ENCODE measurements at regions not wholly inside any gene's neighbourhood (a gene's known extent, or its start where the extent isn't known, plus 50 kb on each side); places are given as distances from the start of the nearest gene placed in this dataset.

GRCh38 chr9:118594428-118594827, 774.8 kb downstream of the BRINP1 start:
- TF ChIP-seq EZH2 (IDR thresholded peaks at IDR 0.05; ENCODE audit: borderline replicate concordance, low read length): no peak
- TF ChIP-seq CTCF (IDR thresholded peaks at IDR 0.05; ENCODE audit: low read length): no peak

GRCh38 chr9:118595719-118596305, 773.4 kb downstream of the BRINP1 start:
- no peaks in the 10 kb centered on the region for H3F3A ChIP-seq (ENCODE audit: insufficient read depth, low read length)
- peak; percentile 40; the same call in 1 of the 2 replicates for TF ChIP-seq CTCF (IDR thresholded peaks at IDR 0.05; ENCODE audit: low read length)
- TF ChIP-seq EZH2 (IDR thresholded peaks at IDR 0.05; ENCODE audit: borderline replicate concordance, low read length): no peak
- no peaks in the 10 kb centered on the region for H3K36me3 ChIP-seq (ENCODE audit: insufficient read depth, low read length)
- H3K27me3 ChIP-seq (ENCODE audit: insufficient read depth, low read length): no peaks in the 10 kb centered on the region
- H3K4me2 ChIP-seq (ENCODE audit: low read length): no peak overlapping the region
- no peaks in the 10 kb centered on the region for H3K9me2 ChIP-seq (ENCODE audit: low read depth, low read length)
- H4K20me1 ChIP-seq (ENCODE audit: insufficient read depth, low read length): no peaks in the 10 kb centered on the region
- no peak overlapping the region for H3K27ac ChIP-seq (ENCODE audit: low read depth, low read length, poor library complexity, severe bottlenecking)
- H3K4me1 ChIP-seq (ENCODE audit: insufficient read depth, low read length, severe bottlenecking): no peaks in the 10 kb centered on the region
- H3K9ac ChIP-seq (ENCODE audit: low read length): no peak overlapping the region
- H3K9me3 ChIP-seq (ENCODE audit: low read length): no peaks in the 10 kb centered on the region
- no peak overlapping the region for H3K4me3 ChIP-seq (ENCODE audit: low read depth, low read length, poor library complexity, severe bottlenecking)
- no peak overlapping the region for H2AFZ ChIP-seq (ENCODE audit: low read length)
- no peaks in the 10 kb centered on the region for H3K79me2 ChIP-seq (ENCODE audit: insufficient read depth, low read length)

More at GRCh38 chr9:118594428-118594827, 774.8 kb downstream of the BRINP1 start:
- no peaks in the 10 kb centered on the region for H3K4me1 ChIP-seq (ENCODE audit: insufficient read depth, low read length, severe bottlenecking)
- H3F3A ChIP-seq (ENCODE audit: insufficient read depth, low read length): no peaks in the 10 kb centered on the region
- no peak overlapping the region for H3K27ac ChIP-seq (ENCODE audit: low read depth, low read length, poor library complexity, severe bottlenecking)
- no peak overlapping the region for H3K4me2 ChIP-seq (ENCODE audit: low read length)
- no peaks in the 10 kb centered on the region for H3K36me3 ChIP-seq (ENCODE audit: insufficient read depth, low read length)
- H3K9me2 ChIP-seq (ENCODE audit: low read depth, low read length): no peaks in the 10 kb centered on the region
- H4K20me1 ChIP-seq (ENCODE audit: insufficient read depth, low read length): no peaks in the 10 kb centered on the region
- H3K9me3 ChIP-seq (ENCODE audit: low read length): no peaks in the 10 kb centered on the region
- H3K79me2 ChIP-seq (ENCODE audit: insufficient read depth, low read length): no peaks in the 10 kb centered on the region
- H2AFZ ChIP-seq (ENCODE audit: low read length): no peak overlapping the region
- H3K9ac ChIP-seq (ENCODE audit: low read length): no peak overlapping the region
- no peaks in the 10 kb centered on the region for H3K27me3 ChIP-seq (ENCODE audit: insufficient read depth, low read length)
- no peak overlapping the region for H3K4me3 ChIP-seq (ENCODE audit: low read depth, low read length, poor library complexity, severe bottlenecking)

GRCh38 chr9:118596374-118597015, 772.7 kb downstream of the BRINP1 start:
- no peak overlapping the region for H3K9ac ChIP-seq (ENCODE audit: low read length)

More at GRCh38 chr9:118596374-118597015, 772.7 kb downstream of the BRINP1 start:
- no peaks in the 10 kb centered on the region for H3K27me3 ChIP-seq (ENCODE audit: insufficient read depth, low read length)
- H2AFZ ChIP-seq (ENCODE audit: low read length): no peak overlapping the region
- no peak overlapping the region for H3K4me2 ChIP-seq (ENCODE audit: low read length)
- H3K36me3 ChIP-seq (ENCODE audit: insufficient read depth, low read length): no peaks in the 10 kb centered on the region
- no peak for TF ChIP-seq EZH2 (IDR thresholded peaks at IDR 0.05; ENCODE audit: borderline replicate concordance, low read length)
- TF ChIP-seq CTCF (IDR thresholded peaks at IDR 0.05; ENCODE audit: low read length): no peak
- H4K20me1 ChIP-seq (ENCODE audit: insufficient read depth, low read length): no peaks in the 10 kb centered on the region
- H3F3A ChIP-seq (ENCODE audit: insufficient read depth, low read length): no peaks in the 10 kb centered on the region
- no peak overlapping the region for H3K27ac ChIP-seq (ENCODE audit: low read depth, low read length, poor library complexity, severe bottlenecking)
- H3K9me2 ChIP-seq (ENCODE audit: low read depth, low read length): no peaks in the 10 kb centered on the region
- no peak overlapping the region for H3K4me3 ChIP-seq (ENCODE audit: low read depth, low read length, poor library complexity, severe bottlenecking)
- no peaks in the 10 kb centered on the region for H3K79me2 ChIP-seq (ENCODE audit: insufficient read depth, low read length)
- no peaks in the 10 kb centered on the region for H3K9me3 ChIP-seq (ENCODE audit: low read length)
- H3K4me1 ChIP-seq (ENCODE audit: insufficient read depth, low read length, severe bottlenecking): no peaks in the 10 kb centered on the region

All from OCI-LY1 (cell line).